ENCODE measurements at regions not wholly inside any gene's neighbourhood (a gene's known extent, or its start where the extent isn't known, plus 50 kb on each side); places are given as distances from the start of the nearest gene placed in this dataset.

DNA sequence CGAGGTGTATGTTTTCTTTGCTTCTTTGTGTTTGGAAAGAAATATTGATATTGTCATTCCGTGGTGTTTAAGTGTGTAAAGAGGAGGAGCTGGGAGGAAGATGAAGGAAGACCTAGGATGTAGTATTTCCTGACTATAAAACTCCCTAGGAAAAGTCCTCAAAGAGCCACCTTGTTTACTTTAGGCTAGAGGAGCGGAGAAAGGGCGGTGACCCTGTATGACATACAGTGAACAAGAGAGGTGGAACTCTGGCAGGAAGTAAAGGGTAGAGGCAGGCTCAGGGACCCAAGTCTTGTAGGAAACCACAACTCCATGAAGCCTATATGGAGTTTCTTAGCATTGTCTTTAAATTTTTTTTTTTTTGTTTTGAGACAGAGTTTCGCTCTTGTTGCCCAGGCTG is 303.9 kb downstream of the DOCK8 start:
- TF ChIP-seq, protein P1, sequence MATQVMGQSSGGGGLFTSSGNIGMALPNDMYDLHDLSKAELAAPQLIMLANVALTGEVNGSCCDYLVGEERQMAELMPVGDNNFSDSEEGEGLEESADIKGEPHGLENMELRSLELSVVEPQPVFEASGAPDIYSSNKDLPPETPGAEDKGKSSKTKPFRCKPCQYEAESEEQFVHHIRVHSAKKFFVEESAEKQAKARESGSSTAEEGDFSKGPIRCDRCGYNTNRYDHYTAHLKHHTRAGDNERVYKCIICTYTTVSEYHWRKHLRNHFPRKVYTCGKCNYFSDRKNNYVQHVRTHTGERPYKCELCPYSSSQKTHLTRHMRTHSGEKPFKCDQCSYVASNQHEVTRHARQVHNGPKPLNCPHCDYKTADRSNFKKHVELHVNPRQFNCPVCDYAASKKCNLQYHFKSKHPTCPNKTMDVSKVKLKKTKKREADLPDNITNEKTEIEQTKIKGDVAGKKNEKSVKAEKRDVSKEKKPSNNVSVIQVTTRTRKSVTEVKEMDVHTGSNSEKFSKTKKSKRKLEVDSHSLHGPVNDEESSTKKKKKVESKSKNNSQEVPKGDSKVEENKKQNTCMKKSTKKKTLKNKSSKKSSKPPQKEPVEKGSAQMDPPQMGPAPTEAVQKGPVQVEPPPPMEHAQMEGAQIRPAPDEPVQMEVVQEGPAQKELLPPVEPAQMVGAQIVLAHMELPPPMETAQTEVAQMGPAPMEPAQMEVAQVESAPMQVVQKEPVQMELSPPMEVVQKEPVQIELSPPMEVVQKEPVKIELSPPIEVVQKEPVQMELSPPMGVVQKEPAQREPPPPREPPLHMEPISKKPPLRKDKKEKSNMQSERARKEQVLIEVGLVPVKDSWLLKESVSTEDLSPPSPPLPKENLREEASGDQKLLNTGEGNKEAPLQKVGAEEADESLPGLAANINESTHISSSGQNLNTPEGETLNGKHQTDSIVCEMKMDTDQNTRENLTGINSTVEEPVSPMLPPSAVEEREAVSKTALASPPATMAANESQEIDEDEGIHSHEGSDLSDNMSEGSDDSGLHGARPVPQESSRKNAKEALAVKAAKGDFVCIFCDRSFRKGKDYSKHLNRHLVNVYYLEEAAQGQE (IDR thresholded peaks at IDR 0.05; ENCODE audit: unreplicated experiment), result no peak
- TF ChIP-seq, protein P2, sequence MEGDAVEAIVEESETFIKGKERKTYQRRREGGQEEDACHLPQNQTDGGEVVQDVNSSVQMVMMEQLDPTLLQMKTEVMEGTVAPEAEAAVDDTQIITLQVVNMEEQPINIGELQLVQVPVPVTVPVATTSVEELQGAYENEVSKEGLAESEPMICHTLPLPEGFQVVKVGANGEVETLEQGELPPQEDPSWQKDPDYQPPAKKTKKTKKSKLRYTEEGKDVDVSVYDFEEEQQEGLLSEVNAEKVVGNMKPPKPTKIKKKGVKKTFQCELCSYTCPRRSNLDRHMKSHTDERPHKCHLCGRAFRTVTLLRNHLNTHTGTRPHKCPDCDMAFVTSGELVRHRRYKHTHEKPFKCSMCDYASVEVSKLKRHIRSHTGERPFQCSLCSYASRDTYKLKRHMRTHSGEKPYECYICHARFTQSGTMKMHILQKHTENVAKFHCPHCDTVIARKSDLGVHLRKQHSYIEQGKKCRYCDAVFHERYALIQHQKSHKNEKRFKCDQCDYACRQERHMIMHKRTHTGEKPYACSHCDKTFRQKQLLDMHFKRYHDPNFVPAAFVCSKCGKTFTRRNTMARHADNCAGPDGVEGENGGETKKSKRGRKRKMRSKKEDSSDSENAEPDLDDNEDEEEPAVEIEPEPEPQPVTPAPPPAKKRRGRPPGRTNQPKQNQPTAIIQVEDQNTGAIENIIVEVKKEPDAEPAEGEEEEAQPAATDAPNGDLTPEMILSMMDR (conservative IDR thresholded peaks at IDR 0.05; ENCODE audit: low read depth in 2 of 2), result no peak
- no peak for TF ChIP-seq STAT1 (IDR thresholded peaks at IDR 0.05; ENCODE audit: unreplicated experiment)
- no peak for TF ChIP-seq EZH2phosphoT487 (IDR thresholded peaks at IDR 0.05; ENCODE audit: unreplicated experiment)
- no peak for TF ChIP-seq JUNB (IDR thresholded peaks at IDR 0.05; ENCODE audit: unreplicated experiment)
- no peak for TF ChIP-seq EZH2 (IDR thresholded peaks at IDR 0.05; ENCODE audit: low read depth, unreplicated experiment)
- no peak for TF ChIP-seq POLR2AphosphoS5 (IDR thresholded peaks at IDR 0.05; ENCODE audit: low read depth)
- TF ChIP-seq ZNF114 (CRISPR knock-in tag; IDR thresholded peaks at IDR 0.05), result no peak
- TF ChIP-seq, protein P3, sequence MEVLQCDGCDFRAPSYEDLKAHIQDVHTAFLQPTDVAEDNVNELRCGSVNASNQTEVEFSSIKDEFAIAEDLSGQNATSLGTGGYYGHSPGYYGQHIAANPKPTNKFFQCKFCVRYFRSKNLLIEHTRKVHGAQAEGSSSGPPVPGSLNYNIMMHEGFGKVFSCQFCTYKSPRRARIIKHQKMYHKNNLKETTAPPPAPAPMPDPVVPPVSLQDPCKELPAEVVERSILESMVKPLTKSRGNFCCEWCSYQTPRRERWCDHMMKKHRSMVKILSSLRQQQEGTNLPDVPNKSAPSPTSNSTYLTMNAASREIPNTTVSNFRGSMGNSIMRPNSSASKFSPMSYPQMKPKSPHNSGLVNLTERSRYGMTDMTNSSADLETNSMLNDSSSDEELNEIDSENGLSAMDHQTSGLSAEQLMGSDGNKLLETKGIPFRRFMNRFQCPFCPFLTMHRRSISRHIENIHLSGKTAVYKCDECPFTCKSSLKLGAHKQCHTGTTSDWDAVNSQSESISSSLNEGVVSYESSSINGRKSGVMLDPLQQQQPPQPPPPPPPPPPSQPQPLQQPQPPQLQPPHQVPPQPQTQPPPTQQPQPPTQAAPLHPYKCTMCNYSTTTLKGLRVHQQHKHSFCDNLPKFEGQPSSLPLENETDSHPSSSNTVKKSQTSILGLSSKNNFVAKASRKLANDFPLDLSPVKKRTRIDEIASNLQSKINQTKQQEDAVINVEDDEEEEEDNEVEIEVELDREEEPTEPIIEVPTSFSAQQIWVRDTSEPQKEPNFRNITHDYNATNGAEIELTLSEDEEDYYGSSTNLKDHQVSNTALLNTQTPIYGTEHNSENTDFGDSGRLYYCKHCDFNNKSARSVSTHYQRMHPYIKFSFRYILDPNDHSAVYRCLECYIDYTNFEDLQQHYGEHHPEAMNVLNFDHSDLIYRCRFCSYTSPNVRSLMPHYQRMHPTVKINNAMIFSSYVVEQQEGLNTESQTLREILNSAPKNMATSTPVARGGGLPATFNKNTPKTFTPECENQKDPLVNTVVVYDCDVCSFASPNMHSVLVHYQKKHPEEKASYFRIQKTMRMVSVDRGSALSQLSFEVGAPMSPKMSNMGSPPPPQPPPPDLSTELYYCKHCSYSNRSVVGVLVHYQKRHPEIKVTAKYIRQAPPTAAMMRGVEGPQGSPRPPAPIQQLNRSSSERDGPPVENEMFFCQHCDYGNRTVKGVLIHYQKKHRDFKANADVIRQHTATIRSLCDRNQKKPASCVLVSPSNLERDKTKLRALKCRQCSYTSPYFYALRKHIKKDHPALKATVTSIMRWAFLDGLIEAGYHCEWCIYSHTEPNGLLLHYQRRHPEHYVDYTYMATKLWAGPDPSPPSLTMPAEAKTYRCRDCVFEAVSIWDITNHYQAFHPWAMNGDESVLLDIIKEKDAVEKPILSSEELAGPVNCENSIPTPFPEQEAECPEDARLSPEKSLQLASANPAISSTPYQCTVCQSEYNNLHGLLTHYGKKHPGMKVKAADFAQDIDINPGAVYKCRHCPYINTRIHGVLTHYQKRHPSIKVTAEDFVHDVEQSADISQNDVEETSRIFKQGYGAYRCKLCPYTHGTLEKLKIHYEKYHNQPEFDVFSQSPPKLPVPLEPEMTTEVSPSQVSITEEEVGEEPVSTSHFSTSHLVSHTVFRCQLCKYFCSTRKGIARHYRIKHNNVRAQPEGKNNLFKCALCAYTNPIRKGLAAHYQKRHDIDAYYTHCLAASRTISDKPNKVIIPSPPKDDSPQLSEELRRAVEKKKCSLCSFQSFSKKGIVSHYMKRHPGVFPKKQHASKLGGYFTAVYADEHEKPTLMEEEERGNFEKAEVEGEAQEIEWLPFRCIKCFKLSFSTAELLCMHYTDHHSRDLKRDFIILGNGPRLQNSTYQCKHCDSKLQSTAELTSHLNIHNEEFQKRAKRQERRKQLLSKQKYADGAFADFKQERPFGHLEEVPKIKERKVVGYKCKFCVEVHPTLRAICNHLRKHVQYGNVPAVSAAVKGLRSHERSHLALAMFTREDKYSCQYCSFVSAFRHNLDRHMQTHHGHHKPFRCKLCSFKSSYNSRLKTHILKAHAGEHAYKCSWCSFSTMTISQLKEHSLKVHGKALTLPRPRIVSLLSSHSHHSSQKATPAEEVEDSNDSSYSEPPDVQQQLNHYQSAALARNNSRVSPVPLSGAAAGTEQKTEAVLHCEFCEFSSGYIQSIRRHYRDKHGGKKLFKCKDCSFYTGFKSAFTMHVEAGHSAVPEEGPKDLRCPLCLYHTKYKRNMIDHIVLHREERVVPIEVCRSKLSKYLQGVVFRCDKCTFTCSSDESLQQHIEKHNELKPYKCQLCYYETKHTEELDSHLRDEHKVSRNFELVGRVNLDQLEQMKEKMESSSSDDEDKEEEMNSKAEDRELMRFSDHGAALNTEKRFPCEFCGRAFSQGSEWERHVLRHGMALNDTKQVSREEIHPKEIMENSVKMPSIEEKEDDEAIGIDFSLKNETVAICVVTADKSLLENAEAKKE (CRISPR knock-in tag; IDR thresholded peaks at IDR 0.05), result no peak

Data from GM23338 (cell line).